HCEC 1CT (cell line): ENCODE measurements at regions not wholly inside any gene's neighbourhood (a gene's known extent, or its start where the extent isn't known, plus 50 kb on each side); places are given as distances from the start of the nearest gene placed in this dataset.
"Not testable (repeated sequence)": the region's sequence is repeated elsewhere in the genome, so short reads cannot be mapped to it uniquely, and the experiment has no call there.

Experiments used
- DNase-seq: peaks from one replicate; pipeline ENCODE4 v3.0.0-alpha.2; 2017

DNA sequence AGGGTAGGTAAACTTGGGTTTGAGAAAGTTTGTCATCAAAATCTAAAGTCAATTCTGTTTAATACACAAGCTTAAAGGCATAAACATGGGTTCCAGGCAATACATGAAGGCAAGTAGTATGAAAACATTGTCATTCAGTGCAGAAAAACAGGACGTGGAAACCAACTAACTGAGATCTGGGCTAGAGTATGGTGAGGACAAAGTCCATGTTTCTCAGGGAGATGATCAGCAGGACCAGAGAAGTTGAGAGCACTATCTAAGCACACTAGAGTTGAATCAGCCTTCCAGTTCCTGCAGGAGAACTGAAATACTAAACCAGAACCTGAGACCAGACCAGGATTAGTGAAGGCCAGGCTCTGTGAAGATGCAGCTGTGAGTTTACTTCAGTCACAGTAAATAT, 302.8 kb upstream of the CRIM1 start:
- DNase-seq: no peak

DNA sequence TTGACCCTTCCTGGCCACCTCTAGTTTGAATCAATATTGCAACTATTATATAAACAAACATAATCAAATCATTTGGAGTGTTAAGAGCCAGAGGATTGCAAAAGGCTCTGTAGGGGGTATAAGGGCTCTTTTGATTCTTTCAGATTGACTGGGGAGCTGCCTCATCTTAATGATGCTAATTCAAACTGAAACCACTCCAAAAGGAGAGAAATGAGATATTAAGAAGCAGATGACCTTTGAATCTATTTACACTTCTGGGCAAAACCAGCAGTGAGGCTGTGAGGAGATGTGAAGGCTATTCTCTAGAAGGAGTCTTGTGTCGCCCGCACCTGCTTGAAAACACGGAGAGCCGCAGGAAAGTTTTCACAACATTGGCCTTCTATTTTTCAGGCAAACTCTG, 311.2 kb upstream of the CRIM1 start:
- no peak for DNase-seq

DNA sequence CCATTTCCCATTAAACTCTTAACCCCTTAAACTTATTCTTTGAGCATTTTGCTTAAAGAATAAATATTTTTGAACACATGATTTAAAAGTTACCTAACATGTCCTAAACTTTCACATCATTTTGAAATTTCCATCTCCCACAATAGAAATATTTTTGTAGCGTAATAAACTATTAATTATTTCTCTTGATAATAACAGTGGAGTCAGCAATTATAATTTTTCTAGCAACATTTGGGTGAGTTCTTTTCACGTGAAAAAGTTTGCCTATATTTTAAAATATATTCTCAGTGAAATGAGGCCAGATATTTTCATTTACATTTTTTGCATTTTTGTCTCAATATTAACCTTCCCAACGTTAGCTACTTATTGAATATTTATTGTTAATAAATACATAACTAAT, 320.4 kb upstream of the CRIM1 start:
- DNase-seq: no peak

DNA sequence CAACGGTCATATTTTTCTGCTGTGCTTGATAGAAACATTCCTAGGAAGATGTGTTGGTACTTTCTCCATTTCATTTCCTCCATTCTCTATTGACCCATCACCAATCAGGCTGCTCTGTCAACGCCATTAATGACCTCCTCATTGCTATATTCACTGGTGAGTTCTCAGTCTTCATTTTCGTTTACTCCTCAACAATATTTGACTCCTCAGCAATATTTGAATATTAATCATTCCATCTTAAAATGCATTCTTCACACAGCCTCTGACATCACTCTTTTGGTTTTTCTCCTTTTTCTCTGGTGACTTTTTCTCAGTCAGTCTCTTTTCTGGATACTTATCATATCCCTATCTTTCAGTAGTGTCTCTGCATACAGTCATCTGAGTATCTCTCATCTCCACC, 323.5 kb upstream of the CRIM1 start:
- DNase-seq: no peak

DNA sequence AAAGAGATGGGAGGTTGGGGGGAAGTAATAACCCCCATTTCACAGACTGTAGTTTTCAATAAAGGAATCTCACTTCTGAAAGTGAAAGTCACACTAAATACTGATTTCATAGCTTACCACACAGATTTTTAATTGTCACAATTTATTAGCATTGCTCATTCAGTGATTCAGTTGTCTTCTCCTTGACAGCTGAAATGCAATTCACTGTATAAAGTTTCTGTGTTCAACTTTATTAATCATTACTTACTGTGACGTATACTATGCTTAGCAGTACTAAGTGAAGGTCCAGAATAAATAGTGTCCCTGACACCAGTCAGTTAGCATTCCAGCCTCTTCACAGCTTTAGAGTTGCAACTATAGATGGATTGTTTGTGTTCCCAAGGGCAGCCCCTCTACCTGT, 324.1 kb upstream of the CRIM1 start:
- DNase-seq: no peak

DNA sequence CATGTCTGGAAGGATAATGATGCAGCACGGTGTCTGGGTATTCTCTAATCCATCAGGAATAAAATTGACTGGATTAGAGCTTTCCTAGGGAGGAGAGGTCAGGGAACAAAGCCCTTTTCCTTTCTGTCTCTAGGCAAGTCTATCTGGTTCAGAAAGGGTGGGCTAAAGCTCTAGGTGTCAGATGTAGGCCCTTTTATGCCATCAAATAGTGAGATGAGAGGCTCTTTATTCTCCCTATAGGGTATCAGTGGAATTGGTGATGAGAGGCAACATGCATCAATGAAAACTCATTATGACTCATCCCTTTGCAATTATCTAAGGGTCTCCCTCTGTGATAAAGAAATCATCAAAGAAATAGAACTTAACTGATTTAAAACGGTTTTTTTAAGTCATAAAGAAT, 328.0 kb upstream of the CRIM1 start:
- no peak for DNase-seq

DNA sequence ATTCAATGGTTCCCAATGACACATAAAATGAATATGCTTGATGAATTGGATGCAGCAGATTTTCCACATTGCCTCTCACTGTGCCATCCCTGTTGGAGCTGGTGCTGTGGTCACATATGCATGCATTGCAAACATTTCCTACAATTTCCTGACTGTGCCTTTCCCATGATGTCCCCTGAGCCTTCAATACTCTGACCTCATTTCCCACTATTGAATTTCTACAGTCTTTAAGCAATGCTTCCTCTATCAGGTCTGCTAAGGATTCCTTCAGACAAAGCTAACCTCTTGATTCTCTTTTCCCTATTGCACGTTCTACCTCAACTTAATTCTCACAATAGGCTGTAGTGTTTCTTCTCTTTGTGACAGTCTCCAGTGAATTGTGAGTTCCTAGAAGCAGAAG, 342.5 kb upstream of the CRIM1 start:
- DNase-seq: no peak

DNA sequence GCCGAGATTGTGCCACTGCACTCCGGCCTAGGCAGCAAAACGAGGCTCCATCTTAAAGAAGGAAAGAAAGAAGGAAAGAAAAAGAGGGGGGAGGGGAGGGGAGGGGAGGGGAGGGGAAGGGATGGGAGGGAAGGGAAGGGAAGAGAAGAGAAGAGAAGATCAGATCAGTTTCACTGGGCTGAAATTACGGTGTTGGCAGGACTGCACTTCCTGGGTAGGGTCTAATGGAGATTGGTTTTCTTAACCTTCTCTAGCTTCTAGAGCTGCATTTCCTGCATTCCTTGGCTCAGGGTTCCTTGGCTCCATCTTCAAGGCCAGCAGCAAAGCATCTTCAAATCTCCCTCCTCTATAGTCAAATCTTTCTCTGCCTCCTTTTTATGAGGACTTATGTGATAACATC, 349.1 kb upstream of the CRIM1 start:
- DNase-seq: no peak

DNA sequence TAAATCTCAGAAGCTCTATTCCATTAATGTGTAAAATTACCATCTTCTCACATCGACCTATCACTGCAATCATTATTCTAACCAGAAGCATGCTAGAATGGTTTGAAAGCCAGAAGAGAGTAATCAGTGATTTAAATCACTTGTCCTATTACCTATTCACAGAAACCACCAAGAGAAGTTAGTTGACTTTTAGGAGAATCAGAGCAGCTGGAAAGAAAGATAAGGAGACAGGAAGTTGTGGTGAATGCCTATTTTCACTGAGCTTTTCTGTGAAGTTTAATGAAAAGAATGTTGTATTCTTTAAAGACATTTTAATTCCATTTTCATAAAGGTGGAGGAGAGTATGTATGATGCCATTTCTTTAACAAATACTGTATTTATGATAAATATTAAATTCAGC, 352.6 kb upstream of the CRIM1 start:
- DNase-seq: no peak

DNA sequence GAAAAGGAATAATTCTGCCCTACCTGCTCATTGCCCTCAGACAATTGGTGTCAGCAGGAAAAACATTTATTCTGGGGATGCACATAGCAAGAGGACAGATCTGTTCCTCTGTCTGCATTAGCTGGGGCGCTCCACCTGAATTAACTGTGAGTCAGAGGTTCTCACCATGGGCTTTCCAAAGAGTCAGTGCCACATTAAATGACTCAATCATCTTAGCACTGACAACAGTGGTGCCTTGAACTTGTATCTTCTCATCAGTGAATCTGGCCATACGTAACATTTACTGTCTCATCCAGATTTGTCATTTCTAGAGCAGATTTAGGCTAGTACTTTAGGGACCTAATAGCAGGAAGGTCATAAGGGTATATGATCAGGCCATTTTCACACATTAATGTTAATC, 358.1 kb upstream of the CRIM1 start:
- no peak for DNase-seq

DNA sequence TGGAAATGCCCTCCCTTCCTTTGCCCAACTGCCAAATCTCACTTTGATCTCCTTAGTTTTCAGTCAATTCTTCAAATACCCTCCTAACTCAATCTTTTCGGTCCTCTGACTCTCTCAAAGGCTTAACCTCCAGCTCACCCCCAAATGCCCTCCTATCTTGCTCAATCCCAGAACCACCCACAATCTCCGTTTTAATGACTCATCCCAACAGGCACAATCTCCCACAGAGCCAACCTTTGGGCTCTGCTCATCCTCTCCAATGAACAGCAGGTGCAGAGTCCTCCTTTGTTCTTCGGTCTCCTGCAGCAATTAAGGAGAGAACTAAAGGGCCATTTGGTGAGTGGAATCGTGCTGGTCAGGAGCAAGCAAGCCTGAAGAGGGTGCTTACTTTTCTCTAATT, 366.1 kb upstream of the CRIM1 start:
- no peak for DNase-seq

DNA sequence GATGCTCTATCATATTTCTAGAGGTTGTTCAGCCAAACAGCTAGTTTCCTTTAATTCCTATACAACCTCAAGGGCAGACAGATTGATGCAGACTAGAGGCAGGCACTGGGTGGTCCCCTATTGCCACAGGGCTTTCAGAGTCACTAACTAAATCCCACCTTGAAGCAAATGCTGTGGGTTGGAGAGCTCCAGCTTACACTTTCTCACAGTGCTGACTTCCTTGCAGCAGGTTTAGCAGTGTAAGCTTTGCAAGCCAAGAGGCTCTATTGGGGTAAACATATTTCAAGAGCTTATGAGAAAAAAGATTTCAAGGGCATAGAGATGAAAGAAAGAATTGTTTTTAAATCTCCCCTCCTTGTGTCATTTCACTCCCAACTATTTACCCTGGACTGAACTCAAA, 366.5 kb upstream of the CRIM1 start:
- no peak for DNase-seq

DNA sequence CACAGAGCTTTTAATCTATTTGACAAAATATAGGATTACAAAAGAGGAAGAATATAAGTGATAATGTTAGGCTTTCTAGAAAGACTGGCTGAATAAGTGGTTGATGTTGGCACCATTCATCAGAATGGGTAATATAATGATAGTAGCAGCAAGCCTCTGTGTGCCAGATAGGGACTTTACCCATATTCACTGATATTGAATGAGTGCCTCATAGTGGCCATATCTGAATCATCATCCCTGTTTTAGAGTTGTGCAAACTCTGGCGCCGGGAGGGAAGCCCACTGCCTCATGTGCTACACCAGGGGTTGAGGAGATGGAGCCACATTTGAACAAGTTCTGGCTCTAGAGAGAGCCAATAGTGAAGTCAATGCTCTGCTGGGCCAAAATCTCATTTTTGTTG, 368.7 kb upstream of the CRIM1 start:
- no peak for DNase-seq

DNA sequence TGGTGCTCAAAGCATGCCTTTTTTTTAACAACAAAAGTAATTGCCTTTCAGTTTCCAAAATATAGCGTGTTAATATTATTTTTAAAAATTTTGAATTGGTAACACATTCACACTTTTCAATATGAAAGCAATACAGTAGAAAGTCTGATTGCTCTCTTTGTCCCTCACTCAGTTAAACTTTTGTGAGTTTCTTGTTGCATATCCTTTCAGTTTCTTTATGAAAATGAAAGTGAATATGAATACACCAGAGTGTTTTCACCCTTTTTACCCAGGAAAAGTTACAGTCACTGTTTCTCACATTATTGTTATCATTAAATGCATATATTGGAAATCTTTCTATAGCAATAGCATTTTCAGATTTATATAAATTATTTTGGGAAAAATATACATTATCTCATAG, 377.4 kb upstream of the CRIM1 start:
- DNase-seq: no peak

DNA sequence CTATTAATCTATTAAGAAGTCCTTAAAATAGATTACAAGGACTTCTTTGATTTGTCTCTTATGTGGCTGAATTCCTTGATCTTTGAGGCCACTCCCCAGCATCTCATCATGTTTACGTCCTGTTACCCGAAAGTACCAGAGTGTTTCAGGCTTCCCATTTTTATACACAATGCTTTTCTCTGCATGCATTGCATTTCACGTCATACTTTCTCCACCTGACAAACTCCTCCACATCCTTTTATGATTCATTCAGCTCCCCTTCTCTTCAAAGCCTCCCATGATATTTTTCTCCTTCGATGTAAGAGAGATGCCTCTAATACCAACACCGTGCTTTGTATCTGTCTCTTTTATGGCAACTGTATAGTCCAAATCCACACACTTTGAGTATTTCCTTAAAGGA, 379.0 kb upstream of the CRIM1 start:
- no peak for DNase-seq

DNA sequence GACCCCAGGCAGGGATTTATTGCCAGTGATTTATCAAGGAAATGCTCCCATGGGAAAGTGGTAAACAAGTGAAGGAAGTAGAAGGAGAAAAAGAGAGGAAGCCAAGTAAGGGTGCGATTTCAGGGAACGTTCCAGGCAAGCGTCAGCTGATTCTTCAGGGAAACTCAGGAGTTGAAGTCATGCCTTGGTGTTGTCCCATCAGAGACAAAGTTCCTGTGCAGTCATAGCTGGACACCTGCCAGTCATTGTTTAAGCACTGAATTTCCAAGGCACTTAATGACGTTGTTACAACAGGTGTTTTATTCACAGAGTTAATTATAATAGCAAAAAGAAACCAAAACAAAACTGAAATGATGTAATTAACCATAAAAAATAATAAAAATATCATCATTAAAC, 381.8 kb upstream of the CRIM1 start:
- DNase-seq: no peak

DNA sequence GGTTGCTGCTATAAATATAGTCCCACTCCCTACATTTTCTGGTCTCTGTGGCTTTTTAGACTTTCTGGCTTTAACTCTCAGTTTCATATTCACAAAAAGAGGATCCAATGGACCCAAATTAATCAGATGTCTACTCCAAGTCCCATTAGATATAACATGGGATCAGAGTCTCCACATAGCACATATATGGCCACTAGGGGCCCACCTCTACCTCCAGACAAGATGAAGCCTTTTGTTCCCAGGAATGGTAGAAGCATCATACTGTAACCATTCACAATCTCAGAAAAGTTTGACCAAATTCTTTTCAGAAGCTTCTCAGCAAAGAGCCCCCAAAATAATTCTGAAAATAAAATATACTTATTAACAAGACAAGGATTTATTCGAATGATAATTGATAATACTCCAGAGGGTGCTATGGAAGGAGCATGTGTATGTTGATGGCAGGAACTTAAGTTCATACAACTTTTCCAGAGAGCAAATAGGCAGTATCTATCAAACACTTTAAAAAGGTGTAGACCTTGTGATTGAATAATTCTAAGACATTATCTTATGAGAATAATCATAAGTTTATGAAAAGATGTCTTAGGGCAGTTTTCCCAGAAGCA, 382.3 kb upstream of the CRIM1 start:
- DNase-seq: peak; percentile 17

DNA sequence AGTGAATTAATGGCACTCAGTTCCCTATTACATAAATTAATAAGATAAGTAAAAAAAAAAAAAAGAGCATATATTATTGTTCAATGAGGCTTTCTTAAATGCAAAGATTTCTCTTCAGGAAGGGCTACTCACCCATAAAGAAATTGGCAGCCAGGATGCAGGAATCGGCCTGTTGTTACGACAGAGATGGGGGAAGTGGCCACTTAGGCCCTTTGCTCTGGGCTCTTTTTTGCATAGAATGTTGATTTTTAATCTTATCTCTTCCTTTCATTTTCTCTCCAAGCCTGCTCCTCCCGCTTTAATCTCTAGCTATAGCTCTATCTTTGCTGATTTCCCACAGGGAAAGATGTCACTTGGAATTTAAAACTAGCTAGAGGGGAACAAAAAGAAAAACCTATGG, 391.8 kb upstream of the CRIM1 start:
- DNase-seq: no peak

DNA sequence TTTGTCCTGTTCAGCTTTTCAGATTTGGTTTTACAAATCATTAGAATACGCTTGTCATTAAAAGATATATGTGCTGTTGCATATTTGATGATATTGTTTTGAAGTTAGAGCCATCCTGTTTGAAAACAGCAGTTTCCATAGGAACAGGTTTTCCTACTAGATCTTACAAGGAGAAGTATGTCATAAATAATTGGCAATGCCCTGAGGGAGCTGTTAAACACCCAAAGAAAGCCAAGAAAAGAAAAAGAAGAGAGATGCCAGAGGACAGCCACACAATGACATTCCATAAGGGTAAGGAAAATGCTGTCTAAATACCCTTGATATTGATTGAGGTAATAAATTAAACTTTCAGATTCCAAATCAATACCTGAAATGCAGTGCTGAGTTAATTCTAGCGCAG, 392.2 kb upstream of the CRIM1 start:
- DNase-seq: no peak

DNA sequence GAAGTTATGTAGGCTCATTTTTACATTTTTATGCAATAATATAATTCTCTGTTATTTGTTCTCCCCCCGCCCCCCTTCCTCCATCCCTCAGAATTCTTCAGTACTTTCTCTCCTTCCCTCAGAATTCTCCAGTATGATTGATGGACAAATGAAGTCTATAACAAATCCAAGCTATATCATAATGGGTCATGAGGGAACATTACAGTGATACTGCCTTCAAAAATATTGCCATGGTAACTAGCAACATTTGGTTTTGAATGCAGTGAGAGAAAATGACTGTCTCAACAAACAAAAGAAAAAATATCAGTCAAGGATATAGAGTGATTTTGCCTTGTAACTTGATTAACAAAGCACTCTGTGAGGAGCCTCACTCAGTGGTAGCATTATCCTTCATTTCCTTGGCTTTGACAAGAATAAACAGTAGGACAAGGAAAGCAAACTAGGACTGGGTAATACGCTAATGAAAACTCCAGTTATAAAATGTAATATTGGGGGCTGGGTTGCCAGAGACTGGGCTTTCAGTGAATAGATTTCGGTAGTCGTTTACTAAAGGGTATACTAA, 392.9 kb upstream of the CRIM1 start:
- DNase-seq: no peak

DNA sequence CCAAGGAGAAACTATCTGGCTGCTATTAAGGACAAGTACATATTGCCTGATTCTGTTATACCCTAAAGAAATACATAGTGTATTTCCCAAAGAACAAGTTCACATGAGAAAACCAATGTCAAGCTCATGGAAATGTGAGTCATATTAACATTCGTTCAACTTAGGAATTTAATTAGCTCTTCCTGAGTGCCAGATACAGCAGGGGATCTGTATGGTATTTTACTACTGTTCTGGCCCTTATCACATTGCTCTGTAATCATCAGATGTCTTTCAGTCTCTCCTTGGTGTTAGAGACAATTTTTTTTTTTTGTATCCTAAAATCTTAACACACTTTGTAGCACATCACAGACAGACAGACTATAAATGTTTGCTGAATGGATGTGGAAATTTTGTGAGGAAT, 395.0 kb upstream of the CRIM1 start:
- DNase-seq: no peak

DNA sequence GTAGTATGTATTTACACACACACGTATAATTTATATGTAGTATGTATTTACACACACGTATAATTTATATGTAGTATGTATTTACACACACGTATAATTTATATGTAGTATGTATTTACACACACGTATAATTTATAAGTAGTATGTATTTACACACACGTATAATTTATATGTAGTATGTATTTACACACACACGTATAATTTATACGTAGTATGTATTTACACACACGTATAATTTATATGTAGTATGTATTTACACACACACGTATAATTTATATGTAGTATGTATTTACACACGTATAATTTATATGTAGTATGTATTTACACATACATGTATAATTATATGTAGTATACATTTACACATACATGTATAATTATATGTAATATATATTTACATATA, 398.5 kb upstream of the CRIM1 start:
- DNase-seq: not testable (repeated sequence)

DNA sequence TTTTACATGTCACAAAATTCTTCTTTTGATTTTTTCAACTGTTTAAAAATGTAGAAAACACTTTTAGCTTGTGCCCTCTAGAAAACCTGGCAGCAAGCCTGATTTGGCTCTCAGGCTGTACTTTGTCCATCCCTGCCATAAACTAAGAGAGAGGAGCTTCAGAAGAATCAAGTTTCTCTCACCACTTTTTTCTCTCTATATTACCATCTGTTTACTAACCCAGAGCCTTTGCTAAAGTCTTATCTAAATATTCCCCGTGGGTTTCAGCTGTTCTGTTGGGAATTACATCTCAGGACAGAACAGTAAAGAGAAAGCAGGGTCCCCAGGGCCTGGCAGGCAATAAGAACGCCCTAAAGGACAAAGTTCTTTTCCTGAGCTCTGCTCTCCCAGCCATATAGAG, 409.1 kb upstream of the CRIM1 start:
- DNase-seq: no peak

DNA sequence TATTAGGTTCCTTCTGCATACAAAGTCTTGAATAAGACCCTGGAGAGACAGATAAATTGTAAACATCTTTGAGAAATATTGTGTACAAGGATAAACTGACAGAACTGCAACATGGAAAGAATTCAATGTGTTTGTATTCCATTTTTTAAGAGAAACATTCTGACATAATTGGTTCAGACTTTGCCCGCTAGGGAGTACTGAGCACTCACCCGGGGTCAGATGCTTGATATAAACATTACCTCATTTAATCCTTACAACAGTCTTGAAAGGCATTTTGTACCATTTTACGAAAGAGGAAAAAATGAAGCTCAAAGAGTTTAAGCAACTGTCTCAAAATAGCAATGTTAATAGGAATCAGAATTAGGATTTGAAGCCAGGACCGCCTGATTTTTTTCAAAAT, 416.7 kb upstream of the CRIM1 start:
- peak; percentile 35 for DNase-seq

DNA sequence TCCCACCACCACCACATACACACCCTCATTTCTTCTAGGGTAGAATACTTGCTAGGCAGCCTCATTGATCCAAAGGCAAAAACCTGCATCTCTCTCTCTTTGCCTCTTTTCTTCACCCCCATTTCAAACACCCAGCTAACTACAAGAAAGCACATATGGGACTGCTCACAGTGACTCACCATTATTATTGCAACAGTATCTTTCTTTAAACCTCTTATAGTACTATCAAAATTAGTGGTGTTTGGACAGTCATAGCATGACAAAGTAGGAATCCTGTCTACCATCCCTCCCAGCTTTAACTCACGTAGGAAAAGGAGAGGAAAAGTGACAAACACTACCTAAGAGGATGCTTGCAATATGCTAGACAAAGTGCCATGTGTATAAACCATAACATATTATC, 422.5 kb upstream of the CRIM1 start:
- peak; percentile 76 for DNase-seq
